NCI-H1105 treated with DMSO at 0.1 percent for 48 hours (cell line): ENCODE measurements at regions not wholly inside any gene's neighbourhood (a gene's known extent, or its start where the extent isn't known, plus 50 kb on each side); places are given as distances from the start of the nearest gene placed in this dataset.
"Not testable (repeated sequence)": the region's sequence is repeated elsewhere in the genome, so short reads cannot be mapped to it uniquely, and the experiment has no call there.

Experiments used
- DNase-seq: peaks from one replicate; lab custom pipeline; 2025; lab: John Stamatoyannopoulos, UW

- no peak for DNase-seq
These were observed 122.5 kb upstream of the GDNF start for GRCh38 chr5:37962389-37962788.

DNA sequence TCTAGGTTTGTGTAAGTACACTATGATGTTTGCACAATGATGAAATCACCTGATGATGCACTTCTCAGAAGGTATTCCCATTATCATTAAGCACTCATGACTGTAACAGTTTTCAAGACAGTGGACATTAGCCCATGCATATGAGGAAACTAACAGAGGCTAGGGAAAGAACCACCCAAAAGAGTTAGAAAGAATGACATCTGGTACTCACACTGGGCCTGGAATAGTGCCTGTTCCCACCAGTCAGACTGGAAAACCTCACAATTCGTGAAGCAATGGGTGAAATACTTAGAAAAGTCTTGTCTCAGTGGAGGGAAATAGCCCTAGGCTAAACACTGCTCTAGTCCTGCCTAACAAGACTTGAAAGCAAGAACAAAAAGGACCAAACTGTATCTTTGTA lies 117.4 kb upstream of the GDNF start:
- DNase-seq, result no peak

- DNase-seq, result no peak
These were observed 115.9 kb upstream of the GDNF start for GRCh38 chr5:37955748-37956147.

GRCh38 chr5:37954561-37954960 lies 114.7 kb upstream of the GDNF start:
- no peak for DNase-seq

DNA sequence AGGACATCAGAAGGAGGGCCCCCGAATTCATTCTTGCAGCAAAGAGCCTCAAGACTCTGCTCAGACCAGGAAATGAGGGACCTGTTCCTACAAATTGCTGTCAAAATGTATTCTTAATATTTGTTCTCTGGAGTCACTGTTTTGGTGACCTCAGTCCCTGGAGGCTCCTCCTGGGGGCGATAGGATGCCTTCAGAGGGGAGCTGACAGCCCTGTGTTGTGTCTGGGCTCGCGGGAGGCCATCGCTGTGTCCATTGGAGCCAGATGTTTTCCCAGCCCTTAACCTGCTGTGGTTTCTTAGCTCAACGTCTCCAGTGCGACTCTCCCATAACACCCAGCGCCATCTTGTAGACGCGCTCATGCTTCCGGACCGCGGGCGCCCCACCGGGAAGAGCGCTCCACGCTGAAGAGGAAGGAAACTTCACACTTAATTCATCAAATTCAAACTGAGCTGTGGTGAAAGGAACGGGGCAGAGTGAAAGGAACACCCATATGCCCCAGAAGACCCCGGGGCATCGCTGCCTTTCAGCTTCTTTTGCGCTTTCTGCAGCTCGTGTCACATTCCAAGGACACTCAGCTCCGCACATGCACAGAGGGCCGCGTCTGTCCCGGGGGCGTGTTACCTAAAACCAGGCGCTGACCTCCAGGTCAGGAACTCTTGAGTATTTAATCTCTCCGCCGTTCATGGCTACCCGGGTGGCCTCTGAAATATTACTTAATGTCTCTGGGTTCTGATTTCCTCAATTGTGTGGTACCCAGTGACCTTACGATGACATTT lies 112.3 kb upstream of the GDNF start:
- no peak for DNase-seq

GRCh38 chr5:37950436-37950835 lies 110.6 kb upstream of the GDNF start:
- DNase-seq, result no peak

- no peak for DNase-seq
These were observed 105.6 kb upstream of the GDNF start for GRCh38 chr5:37945446-37945845.

GRCh38 chr5:37943136-37943535 lies 103.3 kb upstream of the GDNF start:
- not testable (repeated sequence) for DNase-seq

DNA sequence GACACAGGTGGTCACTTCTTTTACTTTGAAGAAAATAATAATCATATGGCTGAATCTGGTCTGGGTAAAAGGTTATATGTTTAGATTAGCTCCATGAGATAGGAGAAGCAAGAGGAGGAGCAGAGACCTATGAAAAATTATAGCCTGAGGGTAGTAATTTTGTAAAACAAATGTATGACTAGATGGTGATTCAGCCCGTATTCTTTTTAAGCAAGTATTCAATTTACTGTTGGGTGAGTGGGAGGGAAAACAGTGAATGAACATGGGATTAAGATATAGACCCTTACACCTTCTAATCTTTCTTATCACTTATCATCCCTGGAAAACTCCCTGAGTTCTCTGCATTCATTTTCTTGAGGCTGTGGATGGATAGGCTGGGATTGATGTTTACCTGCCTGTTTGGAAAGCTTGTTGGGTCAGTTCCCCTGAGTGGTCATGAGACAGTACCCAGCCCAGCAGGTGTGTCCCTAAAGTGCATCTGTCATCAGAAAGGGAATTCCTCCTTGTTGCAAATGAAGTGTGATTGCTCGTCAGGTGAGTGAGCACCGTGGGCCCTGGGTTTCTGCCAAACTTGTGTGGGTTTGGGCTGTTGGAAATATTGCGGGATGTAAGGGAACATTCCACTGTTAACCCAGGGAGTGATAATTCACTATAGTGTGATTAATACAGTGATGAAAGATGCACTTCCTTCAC lies 101.2 kb upstream of the GDNF start:
- DNase-seq, result no peak

- DNase-seq, result no peak
These were observed 99.0 kb upstream of the GDNF start for GRCh38 chr5:37938861-37939260.

DNA sequence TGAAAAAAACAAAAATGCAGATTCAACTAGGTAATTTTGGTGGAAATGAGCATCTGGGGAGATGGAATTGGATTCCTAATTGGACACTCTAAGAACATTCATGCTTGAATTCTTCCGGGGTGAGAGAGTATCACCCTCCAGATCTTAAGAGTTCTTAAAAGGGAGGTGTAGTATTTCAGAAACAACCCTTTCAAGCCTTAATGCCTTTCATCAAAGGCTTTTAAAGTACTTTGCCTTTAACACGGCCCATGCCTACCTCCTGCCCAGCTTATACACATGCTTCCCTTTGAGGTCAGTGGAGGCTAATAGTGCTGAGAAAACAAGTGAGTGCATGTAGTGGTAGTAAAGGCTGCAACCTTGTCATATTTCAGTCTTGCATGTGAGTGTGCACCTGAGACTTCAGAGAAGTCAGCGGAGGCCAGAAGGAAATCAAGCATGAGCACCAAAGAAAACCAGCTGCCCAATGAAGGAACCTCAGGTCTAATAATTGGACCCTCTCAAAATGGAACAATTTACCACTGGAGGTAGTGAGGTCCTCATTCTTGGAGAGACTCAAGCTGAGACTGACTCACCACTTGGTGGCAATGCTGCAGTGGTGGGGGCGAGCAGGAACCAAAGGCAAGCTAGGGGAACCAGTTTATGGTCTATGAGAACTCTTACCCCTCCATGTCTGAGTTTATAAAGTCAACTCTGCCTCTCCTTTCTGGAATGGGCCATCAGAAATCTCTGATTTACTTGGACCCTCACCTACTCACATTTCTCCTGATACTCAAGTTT lies 98.4 kb upstream of the GDNF start:
- no peak for DNase-seq

DNA sequence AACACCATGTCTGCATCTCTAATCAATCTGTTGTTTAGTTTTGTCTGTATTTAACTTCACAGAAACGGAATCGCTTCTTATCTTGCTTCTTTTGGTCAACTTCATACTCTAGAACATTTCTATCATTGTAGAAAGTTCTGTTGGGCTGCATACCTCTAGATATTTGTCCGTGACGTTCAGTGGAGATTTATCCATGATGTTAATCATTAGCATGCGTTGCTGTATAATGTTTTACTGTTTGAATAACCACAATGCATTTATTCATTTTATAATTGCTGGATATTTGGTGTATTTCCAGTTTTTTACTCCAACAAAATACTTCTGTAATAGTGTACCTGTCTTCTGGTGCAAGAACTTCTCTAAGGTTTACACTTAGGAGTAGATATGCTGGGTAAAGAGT lies 96.2 kb upstream of the GDNF start:
- no peak for DNase-seq

GRCh38 chr5:37933576-37933975 lies 93.7 kb upstream of the GDNF start:
- no peak for DNase-seq

- DNase-seq, result no peak
These were observed 92.6 kb upstream of the GDNF start for GRCh38 chr5:37932450-37932849.

- DNase-seq, result no peak
These were observed 91.7 kb upstream of the GDNF start for GRCh38 chr5:37931541-37931940.

- no peak for DNase-seq
These were observed 90.5 kb upstream of the GDNF start for GRCh38 chr5:37930350-37930749.

GRCh38 chr5:37929791-37930190 lies 90.0 kb upstream of the GDNF start:
- DNase-seq, result no peak

- not testable (repeated sequence) for DNase-seq
These were observed 87.9 kb upstream of the GDNF start for GRCh38 chr5:37927753-37928152.

DNA sequence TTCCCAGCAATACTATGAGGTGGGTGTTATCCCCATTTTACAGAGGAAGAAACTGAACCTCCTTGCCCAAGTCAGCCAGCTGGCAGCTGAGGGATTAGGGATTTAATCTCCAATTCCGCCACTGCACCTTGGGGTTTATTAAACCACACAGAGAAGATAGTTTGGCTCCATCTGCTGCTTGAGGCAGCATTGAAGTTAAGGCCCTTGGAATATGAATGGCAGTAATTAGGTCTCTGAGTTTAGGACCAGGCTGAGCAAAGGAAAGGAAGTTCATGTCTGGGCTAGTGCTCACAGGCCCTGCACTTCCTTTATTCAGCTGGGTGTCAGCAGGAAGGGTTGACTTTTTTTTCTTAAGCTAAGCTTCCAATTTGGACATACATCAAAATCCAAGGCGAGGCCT lies 86.9 kb upstream of the GDNF start:
- no peak for DNase-seq

GRCh38 chr5:37921452-37921851 lies 81.6 kb upstream of the GDNF start:
- DNase-seq, result no peak

- no peak for DNase-seq
These were observed 78.6 kb upstream of the GDNF start for GRCh38 chr5:37918424-37918823.

- DNase-seq, result no peak
These were observed 76.7 kb upstream of the GDNF start for GRCh38 chr5:37916525-37916924.
